Stimulated activated CD8-positive, alpha-beta memory T cell treated with anti-CD3 and anti-CD28 coated beads, Interleukin-15, amount 100 ng/mL, for 1 hour (primary cell): ENCODE measurements at regions not wholly inside any gene's neighbourhood (a gene's known extent, or its start where the extent isn't known, plus 50 kb on each side); places are given as distances from the start of the nearest gene placed in this dataset.

Experiments used
- DNase-seq: peaks from one replicate; pipeline ENCODE4 v3.0.0-alpha.2; 2020; ENCODE audit warnings: low read depth

GRCh38 chr2:195498176-195498575 lies 158.8 kb upstream of the SLC39A10 start:
- DNase-seq, result peak; percentile 39

DNA sequence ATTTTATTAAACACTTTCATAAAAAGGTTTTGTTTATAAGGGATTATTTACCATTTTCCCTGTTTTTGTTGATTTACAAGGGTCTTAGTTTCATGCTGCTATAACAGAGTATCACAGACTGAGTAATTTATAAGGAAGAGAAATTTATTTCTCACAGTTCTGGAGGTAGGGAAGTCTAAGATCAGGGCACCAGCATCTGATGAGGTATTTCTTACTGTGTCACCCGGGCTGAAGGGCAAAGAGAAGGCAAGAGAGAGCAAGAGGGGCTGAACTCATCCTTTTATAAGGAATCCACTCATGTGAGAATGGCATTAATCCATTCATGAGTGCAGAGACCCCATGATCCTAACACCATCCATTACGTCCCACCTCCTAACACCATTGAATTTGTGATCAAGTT lies 160.0 kb upstream of the SLC39A10 start:
- no peak for DNase-seq

DNA sequence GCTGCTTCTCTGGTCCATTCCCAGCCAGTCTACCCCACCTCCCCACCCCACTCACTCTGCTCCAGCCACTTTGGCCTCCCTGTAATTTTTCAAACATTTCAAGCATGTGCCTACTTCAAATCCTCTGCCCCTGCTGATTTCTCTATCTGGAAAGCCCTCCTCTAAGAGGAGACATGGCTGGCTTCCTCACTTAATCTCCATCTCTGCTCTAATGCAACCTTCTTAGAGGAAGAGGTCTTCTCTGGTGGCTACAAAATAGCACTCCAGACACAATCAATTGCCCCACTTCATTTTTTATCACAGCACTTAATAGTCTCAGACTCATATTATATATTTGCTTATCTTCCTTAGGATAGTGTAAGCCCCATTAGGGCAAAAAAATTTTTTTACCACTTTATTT lies 161.1 kb upstream of the SLC39A10 start:
- DNase-seq, result no peak

GRCh38 chr2:195495351-195495750 lies 161.7 kb upstream of the SLC39A10 start:
- DNase-seq, result no peak

DNA sequence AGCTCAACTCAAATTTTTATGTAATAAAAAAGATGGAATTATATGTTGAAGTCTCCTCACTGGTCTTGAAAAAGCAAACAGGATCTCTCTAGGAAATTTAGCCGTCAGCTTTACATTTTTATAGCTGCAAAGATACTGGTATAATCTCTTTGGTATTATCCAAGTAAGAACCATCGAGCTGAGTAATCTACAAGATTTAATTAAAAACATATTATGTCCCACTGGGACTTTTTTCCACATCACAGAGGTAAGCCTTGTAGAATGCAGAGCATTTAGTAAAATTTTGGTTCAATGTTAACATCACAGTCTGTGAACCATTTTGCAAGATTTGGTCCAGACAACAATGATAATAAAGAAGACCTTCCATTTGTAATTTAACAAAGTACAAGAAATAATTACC lies 162.6 kb upstream of the SLC39A10 start:
- DNase-seq, result no peak

DNA sequence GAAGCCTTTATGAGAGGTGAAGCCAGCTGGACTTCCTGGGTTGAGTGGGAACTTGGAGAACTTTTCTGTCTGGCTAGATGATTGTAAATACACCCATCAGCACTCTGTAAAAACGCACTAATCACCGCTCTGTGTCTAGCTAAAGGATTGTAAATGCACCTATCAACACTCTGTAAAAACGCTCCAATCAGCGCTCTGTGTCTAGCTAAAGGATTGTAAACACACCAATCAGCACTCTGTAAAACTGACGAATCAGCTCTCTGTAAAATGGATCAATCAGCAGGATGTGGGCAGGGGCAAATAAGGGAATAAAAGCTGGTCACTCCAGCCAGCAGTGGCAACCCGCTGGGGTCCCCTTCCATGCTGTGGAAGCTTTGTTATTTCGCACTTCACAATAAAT lies 163.6 kb upstream of the SLC39A10 start:
- no peak for DNase-seq

- no peak for DNase-seq
These were observed 166.7 kb upstream of the SLC39A10 start for GRCh38 chr2:195490319-195490718.

GRCh38 chr2:195489101-195489500 lies 167.9 kb upstream of the SLC39A10 start:
- DNase-seq, result no peak

- no peak for DNase-seq
These were observed 168.5 kb upstream of the SLC39A10 start for GRCh38 chr2:195488567-195488966.

GRCh38 chr2:195486987-195487644 lies 169.9 kb upstream of the SLC39A10 start:
- DNase-seq, result no peak

GRCh38 chr2:195486520-195486919 lies 170.5 kb upstream of the SLC39A10 start:
- no peak for DNase-seq

DNA sequence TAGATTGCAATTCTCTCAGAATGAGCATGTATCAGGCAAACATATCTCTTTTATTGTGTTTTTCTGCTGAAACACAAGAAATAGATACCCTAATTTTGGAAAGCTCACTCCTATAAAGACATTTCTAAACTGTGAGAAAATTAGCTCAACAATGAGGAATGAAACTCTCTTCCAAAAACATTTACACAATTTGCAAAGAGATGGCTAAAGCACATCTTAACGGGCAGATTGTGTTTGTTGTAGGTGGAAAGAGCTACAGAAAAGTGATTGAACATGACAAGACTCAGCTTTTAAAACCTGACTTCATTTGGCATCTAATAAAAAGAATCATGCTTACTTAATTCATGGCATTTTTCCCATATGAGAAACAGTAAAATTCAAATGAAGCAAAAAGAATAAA lies 175.0 kb upstream of the SLC39A10 start:
- DNase-seq, result no peak

DNA sequence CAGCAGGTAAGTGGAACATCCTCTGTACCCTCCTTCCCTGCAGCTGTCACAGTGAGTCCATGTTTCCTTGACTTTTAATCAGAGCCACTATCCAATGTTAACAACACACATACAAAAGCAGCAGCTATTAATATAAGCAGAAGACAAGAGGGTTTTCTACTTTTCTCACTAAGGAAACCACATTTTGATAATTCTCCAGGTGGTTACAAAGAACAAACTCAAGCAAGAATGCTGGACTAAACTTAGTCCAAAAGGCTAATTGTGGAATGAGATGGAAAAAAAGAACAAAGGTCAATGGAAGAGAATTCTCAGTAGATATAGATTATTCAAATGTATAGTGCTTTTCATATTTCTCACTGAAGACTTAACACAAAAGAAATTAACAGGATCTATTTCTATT lies 176.9 kb upstream of the SLC39A10 start:
- no peak for DNase-seq

GRCh38 chr2:195479407-195479806 lies 177.6 kb upstream of the SLC39A10 start:
- DNase-seq, result no peak

GRCh38 chr2:195477996-195478382 lies 179.0 kb upstream of the SLC39A10 start:
- DNase-seq, result no peak

DNA sequence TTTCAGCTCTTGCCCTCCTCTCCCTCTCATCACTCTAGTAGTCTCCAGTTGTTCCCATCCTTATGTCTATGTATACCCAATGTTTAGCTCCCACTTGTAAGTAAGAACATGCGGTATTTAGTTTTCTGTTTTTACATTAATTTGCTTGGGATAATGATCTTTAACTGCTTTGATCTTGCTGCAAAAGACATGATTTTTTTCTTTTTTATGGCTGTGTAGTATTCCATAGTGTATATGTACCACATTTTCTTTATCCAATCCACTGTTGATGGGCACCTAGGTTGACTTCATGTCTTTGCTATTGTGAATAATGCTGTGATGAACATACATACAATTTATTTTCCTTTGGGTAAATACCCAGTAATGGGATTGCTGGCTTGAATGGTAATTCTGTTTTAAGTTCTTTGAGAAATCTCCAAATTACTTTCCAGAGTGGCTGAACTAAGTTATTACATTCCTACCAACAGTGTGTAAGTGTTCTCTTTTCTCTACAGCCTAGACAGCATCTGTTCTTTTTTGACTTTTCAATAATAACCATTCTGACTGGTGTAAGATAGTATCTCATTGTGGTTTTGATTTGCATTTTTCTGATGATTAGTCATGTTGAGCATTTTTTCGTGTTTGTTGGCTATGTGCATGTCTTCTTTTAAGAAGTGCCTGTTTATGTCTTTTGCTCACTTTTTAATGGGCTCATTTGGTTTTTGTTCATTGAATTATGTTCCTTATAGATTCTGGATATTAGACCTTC lies 179.6 kb upstream of the SLC39A10 start:
- no peak for DNase-seq

DNA sequence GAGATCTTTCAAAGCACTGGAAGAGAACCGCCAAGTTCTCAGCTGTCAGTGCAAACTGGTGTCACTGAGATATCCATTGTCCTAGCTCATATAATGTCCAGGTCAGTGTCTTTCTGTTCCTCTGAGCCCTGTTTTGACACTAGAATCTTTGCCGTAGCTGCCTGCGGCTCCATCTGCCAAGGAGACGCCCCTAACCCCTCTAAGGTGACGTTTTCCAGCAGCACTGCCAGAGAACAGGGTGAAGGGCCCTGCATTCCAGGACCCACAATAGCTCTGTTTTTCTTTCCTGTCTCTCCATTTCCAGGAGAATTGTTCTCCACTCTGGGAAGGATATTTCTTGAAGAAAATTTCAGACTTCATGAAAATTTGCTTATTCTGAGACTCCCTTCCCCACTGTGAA lies 181.7 kb upstream of the SLC39A10 start:
- no peak for DNase-seq

- no peak for DNase-seq
These were observed 183.2 kb upstream of the SLC39A10 start for GRCh38 chr2:195473862-195474261.

GRCh38 chr2:195472501-195473234 lies 184.4 kb upstream of the SLC39A10 start:
- DNase-seq, result no peak

DNA sequence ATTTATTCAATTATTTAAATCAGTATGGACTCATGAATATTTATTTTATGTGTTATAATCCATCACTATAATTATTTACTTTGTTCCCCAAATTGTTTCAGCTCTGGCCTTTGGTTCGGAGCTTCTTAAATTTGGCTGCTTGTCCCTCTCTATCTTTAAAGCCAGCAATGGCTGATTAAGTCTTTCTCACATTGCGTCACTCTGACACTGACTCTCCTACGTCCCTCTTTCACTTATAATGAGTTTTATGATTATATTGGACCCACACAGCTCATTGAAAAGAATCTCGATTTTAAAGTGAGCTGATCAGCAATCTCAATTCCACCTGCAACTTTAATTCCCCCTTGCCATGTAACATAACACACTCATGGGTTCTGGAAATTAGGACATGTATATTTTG lies 185.2 kb upstream of the SLC39A10 start:
- no peak for DNase-seq

DNA sequence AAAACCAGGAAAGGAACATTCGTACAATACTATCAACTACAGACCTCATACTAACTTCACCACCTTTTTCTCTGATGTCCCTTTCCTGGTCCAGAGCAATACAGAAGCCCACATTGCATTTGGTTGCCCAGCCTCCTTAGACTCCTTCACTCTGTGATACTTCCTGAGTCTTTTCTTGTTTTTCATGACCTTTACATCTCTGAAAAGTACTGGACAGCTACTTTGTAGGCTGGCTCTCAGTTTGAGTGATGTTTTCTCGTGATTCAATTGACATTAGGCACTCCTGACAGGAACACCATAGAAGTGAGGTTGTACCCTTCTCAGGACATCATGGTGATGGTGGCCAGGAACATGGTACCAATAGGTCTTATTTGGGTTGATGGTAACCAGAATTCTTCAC lies 185.9 kb upstream of the SLC39A10 start:
- no peak for DNase-seq

GRCh38 chr2:195470622-195471021 lies 186.4 kb upstream of the SLC39A10 start:
- no peak for DNase-seq

- DNase-seq, result no peak
These were observed 188.3 kb upstream of the SLC39A10 start for GRCh38 chr2:195468771-195469170.
